CD8-positive, alpha-beta memory T cell (primary cell): ENCODE measurements at regions not wholly inside any gene's neighbourhood (a gene's known extent, or its start where the extent isn't known, plus 50 kb on each side); places are given as distances from the start of the nearest gene placed in this dataset.
A peak's percentile ranks its signal among the peaks of the same experiment; 100 is the strongest.

Experiments used
- CTCF ChIA-PET: fragments of 350-600 bp; sonication (Branson Sonifier 250); formaldehyde crosslinking; loops from one replicate; lab custom pipeline; 2021; ENCODE audit warnings: antibody characterized with exemption; lab: Charles Lee
- POLR2A ChIA-PET: fragments of 350-600 bp; sonication (Branson Sonifier 250); formaldehyde crosslinking; loops from one replicate; lab custom pipeline; 2021; ENCODE audit warnings: antibody characterized with exemption; lab: Charles Lee
- DNase-seq, 5 donors: peaks; one replicate each; pipeline versions ENCODE4 v3.0.0 to v3.0.0-alpha.2; 2020 to 2022; ENCODE audit warnings: mixed read lengths in 1 of 5
- H3K27ac ChIP-seq: one replicate; pipeline ENCODE4 v1.7.0; 2013; ENCODE audit warnings: low read depth, mild to moderate bottlenecking, low read length, moderate library complexity
- H3K27me3 ChIP-seq: 2 replicates; pipeline ENCODE4 v1.7.0; 2013; ENCODE audit warnings: low read length, mild to moderate bottlenecking; ENCODE audit not compliant: insufficient read depth, poor library complexity, severe bottlenecking
- H3K36me3 ChIP-seq: 2 replicates; pipeline ENCODE4 v1.7.0; 2013; ENCODE audit warnings: mild to moderate bottlenecking, low read length, moderate library complexity; ENCODE audit not compliant: insufficient read depth
- H3K4me1 ChIP-seq: 2 replicates; pipeline ENCODE4 v1.7.0; 2013; ENCODE audit warnings: mild to moderate bottlenecking, low read length, moderate library complexity; ENCODE audit not compliant: insufficient read depth
- H3K4me3 ChIP-seq: 2 replicates; pipeline ENCODE4 v1.7.0; 2013; ENCODE audit warnings: mild to moderate bottlenecking, low read length
- H3K9me3 ChIP-seq: 2 replicates; pipeline ENCODE4 v1.7.0; 2013; ENCODE audit warnings: mild to moderate bottlenecking, low read length
- H3K27ac Mint-ChIP-seq, 8 donors: one replicate each; pipeline ENCODE4 v1.8.0; 2020 to 2021; ENCODE audit warnings: mixed read lengths in 8 of 8, mild to moderate bottlenecking in 6 of 8, inconsistent platforms in 3 of 8, moderate library complexity in 3 of 8
- H3K27me3 Mint-ChIP-seq, 2 donors: one replicate each; pipeline ENCODE4 v1.8.0; 2020 to 2021; ENCODE audit warnings: mixed read lengths in 2 of 2, mild to moderate bottlenecking in 1 of 2, moderate library complexity in 1 of 2
- H3K36me3 Mint-ChIP-seq, 3 donors: one replicate each; pipeline ENCODE4 v1.8.0; 2020 to 2021; ENCODE audit warnings: mixed read lengths in 3 of 3, inconsistent platforms in 1 of 3, mild to moderate bottlenecking in 1 of 3
- H3K4me1 Mint-ChIP-seq, 3 donors: one replicate each; pipeline ENCODE4 v1.8.0; 2020 to 2021; ENCODE audit warnings: mixed read lengths in 3 of 3, inconsistent platforms in 1 of 3, mild to moderate bottlenecking in 1 of 3
- H3K4me3 Mint-ChIP-seq, 7 donors: one replicate each; pipeline ENCODE4 v1.8.0; 2020 to 2021; ENCODE audit warnings: mixed read lengths in 7 of 7, mild to moderate bottlenecking in 6 of 7, moderate library complexity in 4 of 7, inconsistent platforms in 2 of 7
- H3K9me3 Mint-ChIP-seq, 5 donors: one replicate each; pipeline ENCODE4 v1.8.0; 2020 to 2022; ENCODE audit warnings: mixed read lengths in 5 of 5, mild to moderate bottlenecking in 3 of 5, moderate library complexity in 2 of 5, inconsistent platforms in 1 of 5

GRCh38 chr18:75521816-75522215 is 94.3 kb upstream of the SMIM21 start:
- no peaks in the 10 kb centered on the region for H3K9me3 ChIP-seq
- POLR2A ChIA-PET, result no interaction called here
- no peak overlapping the region for H3K4me3 Mint-ChIP-seq
- no peaks in the 10 kb centered on the region for H3K36me3 ChIP-seq
- CTCF ChIA-PET, result no interaction called here
- no peaks in the 10 kb centered on the region for H3K4me1 Mint-ChIP-seq
- H3K27ac Mint-ChIP-seq, result peak overlapping the region in 1 of 8 donors; percentile 65
- no peak overlapping the region for H3K4me3 ChIP-seq
- H3K9me3 Mint-ChIP-seq, result no peaks in the 10 kb centered on the region
- H3K36me3 Mint-ChIP-seq, result no peaks in the 10 kb centered on the region
- H3K27ac ChIP-seq, result no peak overlapping the region
- H3K4me1 ChIP-seq, result no peaks in the 10 kb centered on the region
- DNase-seq, result no peak
- peaks cover 1 to 12% of the 10 kb centered on the region in 2 donors for H3K27me3 Mint-ChIP-seq
- no peaks in the 10 kb centered on the region for H3K27me3 ChIP-seq

GRCh38 chr18:75518007-75518406 is 90.5 kb upstream of the SMIM21 start:
- Histone ChIP-seq H3K4me1 (no peaks in the 10 kb centered on the region), H3K36me3 (no peaks in the 10 kb centered on the region), H3K9me3 (no peaks in the 10 kb centered on the region), H3K27ac (no peak overlapping the region), H3K4me3 (no peak overlapping the region), H3K27me3 (no peaks in the 10 kb centered on the region)
- DNase-seq, result no peak
- Mint-ChIP-seq H3K36me3 (peaks cover 0 to 4% (median 0%) of the 10 kb centered on the region in 3 donors), H3K4me3 (no peak overlapping the region), H3K4me1 (no peaks in the 10 kb centered on the region), H3K9me3 (peaks cover 0 to 6% (median 2%) of the 10 kb centered on the region in 5 donors), H3K27me3 (peaks cover 4 to 11% of the 10 kb centered on the region in 2 donors), H3K27ac (no peak overlapping the region)
- POLR2A ChIA-PET, result no interaction called here
- CTCF ChIA-PET, result no interaction called here

- Histone ChIP-seq H3K9me3 (no peaks in the 10 kb centered on the region), H3K4me1 (no peaks in the 10 kb centered on the region), H3K36me3 (no peaks in the 10 kb centered on the region), H3K27ac (no peak overlapping the region), H3K27me3 (no peaks in the 10 kb centered on the region), H3K4me3 (no peak overlapping the region)
- DNase-seq, result no peak
- Mint-ChIP-seq H3K4me1 (no peaks in the 10 kb centered on the region), H3K27ac (no peak overlapping the region), H3K9me3 (peaks cover 5 to 9% (median 7%) of the 10 kb centered on the region in 5 donors), H3K36me3 (peaks cover 0 to 4% (median 0%) of the 10 kb centered on the region in 3 donors), H3K27me3 (peaks cover 4 to 11% of the 10 kb centered on the region in 2 donors), H3K4me3 (no peak overlapping the region)
- ChIA-PET POLR2A (no interaction called here), CTCF (no interaction called here)
These were observed 89.8 kb upstream of the SMIM21 start for GRCh38 chr18:75517286-75517685.

GRCh38 chr18:75507636-75508035 is 80.1 kb upstream of the SMIM21 start:
- H3K36me3 Mint-ChIP-seq, result no peaks in the 10 kb centered on the region

GRCh38 chr18:75506913-75507312 is 79.4 kb upstream of the SMIM21 start:
- Histone ChIP-seq H3K9me3 (no peaks in the 10 kb centered on the region), H3K36me3 (no peaks in the 10 kb centered on the region), H3K4me3 (no peak overlapping the region), H3K27ac (no peak overlapping the region), H3K4me1 (no peaks in the 10 kb centered on the region), H3K27me3 (no peaks in the 10 kb centered on the region)
- Mint-ChIP-seq H3K36me3 (no peaks in the 10 kb centered on the region), H3K27me3 (peaks cover 6 to 43% of the 10 kb centered on the region in 2 donors), H3K4me1 (no peaks in the 10 kb centered on the region), H3K27ac (no peak overlapping the region), H3K4me3 (no peak overlapping the region), H3K9me3 (peaks cover 0 to 12% (median 9%) of the 10 kb centered on the region in 5 donors)
- no peak for DNase-seq
- ChIA-PET CTCF (no interaction called here), POLR2A (no interaction called here)

More at GRCh38 chr18:75507636-75508035, 80.1 kb upstream of the SMIM21 start:
- H3K9me3 Mint-ChIP-seq, result peaks cover 6 to 18% (median 12%) of the 10 kb centered on the region in 5 donors
- no peak for DNase-seq
- POLR2A ChIA-PET, result no interaction called here
- Histone ChIP-seq H3K36me3 (no peaks in the 10 kb centered on the region), H3K9me3 (no peaks in the 10 kb centered on the region), H3K27ac (no peak overlapping the region), H3K27me3 (no peaks in the 10 kb centered on the region), H3K4me3 (no peak overlapping the region), H3K4me1 (no peaks in the 10 kb centered on the region)
- CTCF ChIA-PET, result no interaction called here
- H3K4me1 Mint-ChIP-seq, result no peaks in the 10 kb centered on the region
- H3K27me3 Mint-ChIP-seq, result peaks cover 6 to 41% of the 10 kb centered on the region in 2 donors
- H3K27ac Mint-ChIP-seq, result no peak overlapping the region
- H3K4me3 Mint-ChIP-seq, result no peak overlapping the region

GRCh38 chr18:75504469-75504868 is 77.0 kb upstream of the SMIM21 start:
- H3K9me3 Mint-ChIP-seq, result peaks cover 0 to 3% (median 0%) of the 10 kb centered on the region in 5 donors
- peaks cover 4 to 52% of the 10 kb centered on the region in 2 donors for H3K27me3 Mint-ChIP-seq
- H3K4me3 Mint-ChIP-seq, result no peak overlapping the region
- no peaks in the 10 kb centered on the region for H3K36me3 Mint-ChIP-seq
- H3K4me1 Mint-ChIP-seq, result no peaks in the 10 kb centered on the region
- Histone ChIP-seq H3K36me3 (no peaks in the 10 kb centered on the region), H3K4me3 (no peak overlapping the region), H3K9me3 (no peaks in the 10 kb centered on the region), H3K4me1 (no peaks in the 10 kb centered on the region), H3K27me3 (no peaks in the 10 kb centered on the region), H3K27ac (no peak overlapping the region)
- ChIA-PET POLR2A (no interaction called here), CTCF (no interaction called here)
- H3K27ac Mint-ChIP-seq, result no peak overlapping the region
- no peak for DNase-seq

GRCh38 chr18:75503615-75504014 is 76.1 kb upstream of the SMIM21 start:
- Histone ChIP-seq H3K27ac (no peak overlapping the region), H3K27me3 (no peaks in the 10 kb centered on the region), H3K4me1 (no peaks in the 10 kb centered on the region), H3K4me3 (no peak overlapping the region), H3K9me3 (no peaks in the 10 kb centered on the region), H3K36me3 (no peaks in the 10 kb centered on the region)
- ChIA-PET CTCF (no interaction called here), POLR2A (no interaction called here)
- Mint-ChIP-seq H3K27ac (no peak overlapping the region), H3K27me3 (peaks cover 7 to 58% of the 10 kb centered on the region in 2 donors), H3K9me3 (peaks cover 0 to 3% (median 0%) of the 10 kb centered on the region in 5 donors), H3K4me3 (no peak overlapping the region), H3K4me1 (no peaks in the 10 kb centered on the region), H3K36me3 (no peaks in the 10 kb centered on the region)
- DNase-seq, result no peak

GRCh38 chr18:75502286-75502685 is 74.8 kb upstream of the SMIM21 start:
- POLR2A ChIA-PET, result no interaction called here
- DNase-seq, result no peak
- CTCF ChIA-PET, result no interaction called here
- no peak overlapping the region for H3K4me3 ChIP-seq
- no peak overlapping the region for H3K27ac ChIP-seq
- no peaks in the 10 kb centered on the region for H3K36me3 ChIP-seq
- H3K9me3 Mint-ChIP-seq, result peaks cover 0 to 3% (median 0%) of the 10 kb centered on the region in 5 donors
- no peaks in the 10 kb centered on the region for H3K9me3 ChIP-seq
- peaks cover 12 to 67% of the 10 kb centered on the region in 2 donors for H3K27me3 Mint-ChIP-seq
- H3K4me1 Mint-ChIP-seq, result no peaks in the 10 kb centered on the region
- H3K27ac Mint-ChIP-seq, result no peak overlapping the region
- no peaks in the 10 kb centered on the region for H3K36me3 Mint-ChIP-seq
- no peaks in the 10 kb centered on the region for H3K4me1 ChIP-seq
- H3K4me3 Mint-ChIP-seq, result no peak overlapping the region
- no peaks in the 10 kb centered on the region for H3K27me3 ChIP-seq
